ENCODE measurements at regions not wholly inside any gene's neighbourhood (a gene's known extent, or its start where the extent isn't known, plus 50 kb on each side); places are given as distances from the start of the nearest gene placed in this dataset.

GRCh38 chr1:4022715-4023114, 122.6 kb upstream of the C1orf174 start:
- Histone ChIP-seq H3K9me3 (no peaks in the 10 kb centered on the region), H3K27me3 (no peaks in the 10 kb centered on the region), H3K27ac (no peak overlapping the region), H3K36me3 (no peaks in the 10 kb centered on the region), H3K4me1 (no peaks in the 10 kb centered on the region), H3K4me3 (no peak overlapping the region)
- TF ChIP-seq CTCF (IDR thresholded peaks at IDR 0.05) (no peak), POLR2A (IDR thresholded peaks at IDR 0.05) (no peak)
- WGBS (ENCODE audit: insufficient coverage, low coverage, low lambda C conversion rate, missing lambda C conversion rate), result 50% methylated on average over 4 of the region's 14 CpGs
- intact Hi-C loops (cut with DNase I), result no loop called here
- no peak for ATAC-seq
- no peak for DNase-seq

GRCh38 chr1:4023678-4024077, 123.6 kb upstream of the C1orf174 start:
- Histone ChIP-seq H3K9me3 (no peaks in the 10 kb centered on the region), H3K27me3 (no peaks in the 10 kb centered on the region), H3K4me1 (no peaks in the 10 kb centered on the region), H3K36me3 (no peaks in the 10 kb centered on the region), H3K27ac (no peak overlapping the region), H3K4me3 (no peak overlapping the region)
- no peak for TF ChIP-seq POLR2A (IDR thresholded peaks at IDR 0.05)
- TF ChIP-seq CTCF (IDR thresholded peaks at IDR 0.05), result no peak
- DNase-seq, result no peak
- WGBS (ENCODE audit: insufficient coverage, low coverage, low lambda C conversion rate, missing lambda C conversion rate), result 63% methylated on average over 4 of the region's 5 CpGs
- intact Hi-C loops (cut with DNase I), result no loop called here
- no peak for ATAC-seq

GRCh38 chr1:4024811-4025210, 124.7 kb upstream of the C1orf174 start:
- TF ChIP-seq CTCF (IDR thresholded peaks at IDR 0.05), result no peak
- no peak for TF ChIP-seq POLR2A (IDR thresholded peaks at IDR 0.05)
- Histone ChIP-seq H3K27ac (no peak overlapping the region), H3K36me3 (no peaks in the 10 kb centered on the region), H3K9me3 (no peaks in the 10 kb centered on the region), H3K4me1 (no peaks in the 10 kb centered on the region), H3K27me3 (no peaks in the 10 kb centered on the region), H3K4me3 (no peak overlapping the region)
- ATAC-seq, result no peak
- no peak for DNase-seq
- intact Hi-C loops (cut with DNase I), result no loop called here

DNA sequence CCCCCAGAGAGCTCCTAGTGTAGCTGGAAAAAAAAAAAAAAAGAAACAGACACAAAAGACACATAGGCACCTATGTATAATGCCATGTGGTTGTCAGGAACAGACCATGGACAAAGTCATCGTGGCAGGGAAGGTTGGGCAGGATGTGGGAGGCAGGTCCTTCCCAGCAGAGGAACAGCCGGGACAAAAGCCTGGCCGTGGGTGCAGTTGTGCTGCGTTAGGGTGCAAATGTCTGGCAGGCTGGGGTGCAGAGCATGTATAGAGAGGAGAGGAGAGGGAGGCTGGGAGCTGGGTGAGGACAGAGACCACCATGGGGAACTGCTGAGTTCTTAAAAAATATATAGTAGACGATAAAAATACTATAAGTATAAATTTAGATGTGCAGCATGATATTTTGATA, 125.7 kb upstream of the C1orf174 start:
- DNase-seq (no peak), ATAC-seq (no peak)
- no peak overlapping the region for H3K27ac ChIP-seq
- H3K4me3 ChIP-seq, result no peak overlapping the region
- WGBS (ENCODE audit: insufficient coverage, low coverage, low lambda C conversion rate, missing lambda C conversion rate), result 58% methylated on average over 5 of the region's 5 CpGs
- intact Hi-C loops (cut with DNase I), result no loop called here
- H3K27me3 ChIP-seq, result no peaks in the 10 kb centered on the region
- no peaks in the 10 kb centered on the region for H3K36me3 ChIP-seq
- no peak for TF ChIP-seq POLR2A (IDR thresholded peaks at IDR 0.05)
- no peak for TF ChIP-seq CTCF (IDR thresholded peaks at IDR 0.05)
- H3K4me1 ChIP-seq, result no peaks in the 10 kb centered on the region
- H3K9me3 ChIP-seq, result no peaks in the 10 kb centered on the region

GRCh38 chr1:4027008-4027407, 126.9 kb upstream of the C1orf174 start:
- H3K4me3 ChIP-seq, result no peak overlapping the region
- no peak overlapping the region for H3K27ac ChIP-seq
- intact Hi-C loops (cut with DNase I), result no loop called here
- no peaks in the 10 kb centered on the region for H3K9me3 ChIP-seq
- DNase-seq (no peak), ATAC-seq (no peak)
- no peaks in the 10 kb centered on the region for H3K4me1 ChIP-seq
- H3K36me3 ChIP-seq, result no peaks in the 10 kb centered on the region
- no peaks in the 10 kb centered on the region for H3K27me3 ChIP-seq
- WGBS (ENCODE audit: insufficient coverage, low coverage, low lambda C conversion rate, missing lambda C conversion rate), result 67% methylated on average over 3 of the region's 11 CpGs
- no peak for TF ChIP-seq POLR2A (IDR thresholded peaks at IDR 0.05)
- no peak for TF ChIP-seq CTCF (IDR thresholded peaks at IDR 0.05)

Measured in right lobe of liver (tissue), 6 donors.